NCI-H2081 treated with DMSO at 0.1 percent for 48 hours (cell line): ENCODE measurements at regions not wholly inside any gene's neighbourhood (a gene's known extent, or its start where the extent isn't known, plus 50 kb on each side); places are given as distances from the start of the nearest gene placed in this dataset.
"Not testable (repeated sequence)": the region's sequence is repeated elsewhere in the genome, so short reads cannot be mapped to it uniquely, and the experiment has no call there.

Source experiments
- DNase-seq: peaks from one replicate; lab custom pipeline; 2025; lab: John Stamatoyannopoulos, UW

GRCh38 chr3:67064105-67064504 is 66.0 kb downstream of the KBTBD8 start:
- DNase-seq, result no peak

DNA sequence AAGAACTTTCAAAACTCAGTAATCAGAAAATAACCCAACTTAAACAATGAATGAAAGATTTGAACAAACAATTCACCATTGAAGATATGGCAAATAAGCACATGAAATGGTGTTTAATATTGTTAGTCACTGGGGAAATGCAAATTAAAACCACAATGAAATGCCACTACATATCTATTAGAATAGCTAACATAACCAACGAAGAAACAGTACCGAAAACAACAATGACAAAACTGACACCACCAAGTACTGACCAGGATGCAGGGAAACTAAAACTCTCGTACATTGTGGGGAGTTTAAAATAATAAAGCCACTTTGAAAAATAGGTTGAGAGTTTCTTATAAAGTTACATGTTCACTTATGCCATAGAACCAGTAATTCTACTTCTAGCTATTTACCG is 69.1 kb downstream of the KBTBD8 start:
- DNase-seq, result no peak

GRCh38 chr3:67072640-67073039 is 74.5 kb downstream of the KBTBD8 start:
- DNase-seq, result not testable (repeated sequence)

- DNase-seq, result no peak
Observed at GRCh38 chr3:67073812-67074211, 75.7 kb downstream of the KBTBD8 start.

GRCh38 chr3:67075295-67075694 is 77.2 kb downstream of the KBTBD8 start:
- no peak for DNase-seq

GRCh38 chr3:67076607-67077006 is 78.5 kb downstream of the KBTBD8 start:
- DNase-seq, result no peak

- no peak for DNase-seq
Observed at GRCh38 chr3:67077656-67078055, 79.5 kb downstream of the KBTBD8 start.

DNA sequence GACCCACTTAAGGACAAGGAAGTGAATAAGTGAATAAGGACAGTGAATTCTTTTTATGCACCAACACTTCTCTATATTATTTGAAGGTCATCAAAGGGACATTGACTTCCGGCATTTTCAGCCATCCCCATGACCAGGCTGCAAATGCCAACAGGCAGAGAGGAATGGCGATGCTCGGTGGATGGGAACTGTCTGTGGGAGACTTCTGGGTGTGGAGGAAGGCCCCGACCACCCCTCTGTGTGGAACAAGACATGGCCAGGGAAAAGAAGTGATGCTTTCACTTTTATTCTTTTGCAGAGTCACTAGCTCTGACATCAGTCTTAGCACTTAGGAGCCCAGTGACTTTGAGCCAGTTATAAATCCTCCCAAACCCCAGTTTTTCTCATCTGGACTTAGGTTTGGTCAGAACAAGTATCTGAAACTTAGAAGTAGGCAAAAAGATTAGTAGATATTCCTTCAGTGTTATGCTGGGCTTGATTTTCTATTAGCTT is 84.5 kb downstream of the KBTBD8 start:
- DNase-seq, result no peak

DNA sequence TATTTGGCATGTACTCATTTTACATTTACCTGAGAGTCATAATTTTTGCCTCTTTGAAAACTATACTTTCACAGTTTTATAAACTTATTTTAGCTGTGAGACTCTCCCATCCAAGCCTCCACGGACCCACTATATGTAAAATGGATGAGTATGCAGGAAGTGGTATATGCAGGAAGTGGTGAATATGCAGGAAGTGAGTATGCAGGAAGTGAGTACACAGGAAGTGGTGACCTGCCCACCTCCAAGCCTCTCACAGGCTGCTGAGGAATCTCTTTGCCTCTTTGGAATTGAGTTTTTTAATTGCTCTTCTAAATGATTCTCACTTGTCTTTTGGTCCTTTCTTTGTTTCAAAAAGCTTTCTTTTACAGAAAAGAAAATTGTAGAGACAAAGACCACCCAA is 85.2 kb downstream of the KBTBD8 start:
- no peak for DNase-seq

- DNase-seq, result no peak
Observed at GRCh38 chr3:67087788-67088187, 89.7 kb downstream of the KBTBD8 start.

DNA sequence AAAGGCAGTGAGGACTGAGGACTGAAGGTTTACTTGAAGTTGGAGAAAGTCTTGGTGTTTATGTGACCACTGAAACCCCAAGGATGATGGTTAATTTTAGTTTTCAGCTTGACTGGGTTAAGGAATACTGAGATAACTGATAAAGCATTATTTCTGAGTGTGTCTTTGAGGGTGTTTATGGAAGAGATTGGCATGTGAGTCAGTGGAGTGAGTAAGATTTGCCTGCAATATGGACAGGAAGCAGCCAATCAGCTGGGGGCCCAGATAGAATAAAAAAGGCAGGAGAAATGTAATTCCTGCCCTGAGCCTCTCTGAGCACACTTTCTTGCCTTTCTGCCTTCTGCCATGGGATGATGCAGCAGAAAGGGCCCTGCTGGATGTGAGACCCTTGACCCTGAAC is 92.4 kb downstream of the KBTBD8 start:
- DNase-seq, result no peak

GRCh38 chr3:67093305-67093704 is 95.2 kb downstream of the KBTBD8 start:
- no peak for DNase-seq

GRCh38 chr3:67094167-67094566 is 96.1 kb downstream of the KBTBD8 start:
- DNase-seq, result no peak

DNA sequence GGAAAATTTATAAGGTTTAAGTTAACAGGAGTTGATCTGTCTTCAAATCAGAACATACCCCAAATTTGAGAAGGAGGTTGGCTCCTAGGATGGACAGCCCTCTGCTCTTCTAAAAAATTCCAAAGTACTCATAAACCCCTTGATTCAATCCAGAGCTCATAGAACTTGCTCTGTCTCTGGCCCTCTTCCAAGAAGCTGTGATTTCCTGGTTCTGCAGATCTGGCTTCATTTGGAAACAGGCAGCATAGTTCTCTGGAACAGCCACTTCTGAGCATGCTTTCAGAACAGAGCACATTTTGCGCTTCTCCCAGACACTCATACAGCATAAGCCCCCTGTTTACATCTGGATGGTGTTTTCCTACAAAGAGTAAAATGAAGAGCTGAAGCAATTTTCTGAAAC is 96.7 kb downstream of the KBTBD8 start:
- DNase-seq, result no peak

DNA sequence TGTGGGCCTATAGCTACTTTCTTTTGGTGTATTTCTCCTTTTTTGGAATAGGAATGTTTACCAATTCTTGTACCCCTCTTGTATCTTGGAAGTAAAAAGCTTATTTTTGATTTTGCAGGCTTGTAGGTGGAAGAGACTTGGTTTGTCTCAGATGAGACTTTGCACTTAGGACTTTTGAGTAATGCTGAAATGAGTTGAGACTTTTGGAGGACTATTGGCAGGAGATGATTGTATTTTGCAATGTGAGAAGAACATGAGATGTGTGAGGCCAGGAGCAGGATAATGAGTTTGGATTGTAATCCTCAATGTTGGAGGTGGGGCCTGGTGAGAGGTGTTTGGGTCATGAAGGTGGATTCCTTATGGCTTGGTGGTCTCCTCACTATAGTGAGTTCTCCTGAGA is 106.3 kb downstream of the KBTBD8 start:
- DNase-seq, result no peak

DNA sequence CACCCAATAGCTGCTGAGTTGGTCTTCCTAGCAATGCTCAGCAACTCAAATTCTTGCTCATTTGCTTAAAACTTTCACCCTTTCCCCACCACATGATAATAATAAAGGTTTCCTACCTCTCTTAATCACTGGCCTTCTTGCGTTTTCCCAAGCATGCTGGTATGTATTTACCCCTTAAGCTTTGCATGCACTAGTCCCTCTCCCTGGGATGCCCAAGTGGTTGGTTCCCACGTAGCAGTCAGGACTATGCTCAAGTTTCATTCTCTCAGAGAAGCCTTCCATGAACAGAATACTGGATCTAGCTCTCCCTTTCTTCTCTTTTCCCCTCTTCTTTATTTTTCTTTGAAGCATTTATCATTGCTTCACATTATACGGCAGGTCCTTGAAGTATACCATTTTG is 108.8 kb downstream of the KBTBD8 start:
- no peak for DNase-seq

- DNase-seq, result peak; percentile 3
Observed at GRCh38 chr3:67109651-67110204, 111.6 kb downstream of the KBTBD8 start.

DNA sequence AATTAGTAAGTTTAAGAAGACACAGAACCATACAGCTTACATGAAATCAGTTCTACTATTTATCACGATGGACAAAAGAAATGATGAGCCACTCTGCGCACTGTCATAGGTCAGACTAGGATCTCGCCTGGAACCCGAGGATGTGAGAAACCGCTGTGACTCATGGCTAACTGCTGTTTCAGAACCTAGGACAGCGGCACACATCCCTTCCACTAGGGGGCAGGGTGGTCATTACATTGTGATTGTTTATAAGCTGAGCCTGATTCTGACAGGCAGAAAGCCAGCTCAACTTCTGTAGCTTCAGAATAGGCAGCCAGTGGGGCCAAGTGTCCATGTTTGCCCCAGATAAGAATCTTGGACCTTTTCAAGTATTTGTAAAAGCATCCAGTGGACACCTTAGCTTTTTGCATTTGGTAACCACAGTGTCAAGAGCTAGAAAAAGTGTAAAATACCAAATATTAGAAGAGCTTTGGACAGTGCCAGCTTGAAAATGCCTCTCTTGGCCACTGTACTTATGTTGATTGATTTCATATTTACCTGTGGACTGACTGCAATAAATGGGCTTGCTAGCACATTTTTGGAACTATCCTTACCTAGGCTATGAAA is 115.8 kb downstream of the KBTBD8 start:
- DNase-seq, result peak; percentile 10

- no peak for DNase-seq
Observed at GRCh38 chr3:67118122-67118521, 120.0 kb downstream of the KBTBD8 start.

DNA sequence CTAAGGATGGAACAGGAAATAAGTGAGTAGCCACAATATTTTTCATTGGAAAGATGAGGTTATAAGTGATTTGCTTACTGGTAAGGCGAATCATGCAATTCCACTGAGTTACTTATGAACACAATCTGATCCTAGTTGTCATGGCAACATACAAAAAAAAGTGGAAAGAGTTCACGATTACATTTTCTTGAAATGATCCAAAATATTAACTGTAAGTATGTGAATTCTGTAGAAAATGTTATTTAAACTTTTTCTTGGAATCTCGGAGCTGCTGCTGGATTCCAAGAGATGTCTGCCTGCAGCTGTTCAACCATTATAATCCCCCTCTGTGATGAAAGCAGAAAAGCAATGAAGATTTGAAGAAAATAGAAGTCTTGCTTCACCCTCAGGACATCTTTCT is 120.5 kb downstream of the KBTBD8 start:
- no peak for DNase-seq

- no peak for DNase-seq
Observed at GRCh38 chr3:67123914-67124313, 125.8 kb downstream of the KBTBD8 start.

DNA sequence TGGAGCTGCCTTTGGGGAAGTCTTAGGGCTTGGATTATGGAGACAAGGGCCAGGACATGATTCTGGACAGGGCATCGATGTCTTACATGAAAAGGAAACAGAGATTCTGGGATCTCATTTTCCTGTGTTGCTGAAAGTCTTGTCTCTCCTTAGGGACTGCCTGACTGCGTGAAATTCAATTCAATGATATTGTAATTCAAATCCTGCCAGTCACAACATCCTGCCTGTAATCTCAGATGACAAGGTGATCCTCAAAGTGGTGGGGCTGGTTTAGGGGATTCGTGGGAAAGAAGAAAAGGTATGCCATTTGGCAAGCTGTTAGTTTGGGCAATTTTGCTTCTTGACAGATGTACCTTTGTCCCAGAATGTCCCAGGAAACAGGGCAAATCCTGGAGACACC is 129.1 kb downstream of the KBTBD8 start:
- no peak for DNase-seq

- DNase-seq, result no peak
Observed at GRCh38 chr3:67142432-67142831, 144.3 kb downstream of the KBTBD8 start.

DNA sequence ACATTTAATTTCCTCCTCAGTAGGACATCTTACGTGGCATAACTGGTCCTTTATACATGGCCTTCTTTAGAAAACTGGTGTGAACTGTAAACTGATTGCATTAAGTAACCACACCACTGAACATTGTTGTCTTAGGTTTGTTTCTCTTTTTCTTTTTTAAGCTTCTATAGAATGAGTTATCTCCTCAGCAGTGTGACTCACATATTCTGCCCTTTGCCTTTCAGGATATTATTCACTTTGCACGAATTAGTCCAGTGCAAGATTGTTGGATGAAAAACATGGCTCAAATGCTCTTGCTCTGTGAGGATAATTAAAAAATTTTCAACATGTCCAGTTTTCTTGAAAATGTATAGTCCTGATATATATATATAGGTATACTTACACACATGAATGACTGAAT is 147.6 kb downstream of the KBTBD8 start:
- DNase-seq, result no peak
